GM19463 (cell line): ENCODE measurements at regions not wholly inside any gene's neighbourhood (a gene's known extent, or its start where the extent isn't known, plus 50 kb on each side); places are given as distances from the start of the nearest gene placed in this dataset.
"Not testable (repeated sequence)": the region's sequence is repeated elsewhere in the genome, so short reads cannot be mapped to it uniquely, and the experiment has no call there.

Experiments
- ATAC-seq: cut with Tn5 transposase; IDR thresholded peaks from one replicate; pipeline ENCODE4 v1.9.1; 2021; ENCODE audit warnings: mild to moderate bottlenecking, moderate library complexity; ENCODE audit not compliant: unreplicated experiment

GRCh38 chr3:144431134-144431533, 459.5 kb downstream of the DIPK2A start:
- peak; percentile 40 for ATAC-seq

GRCh38 chr3:144433006-144433405, 461.4 kb downstream of the DIPK2A start:
- ATAC-seq, result peak; percentile 18

- ATAC-seq, result peak; percentile 70
Measured at GRCh38 chr3:144437989-144438388, 466.4 kb downstream of the DIPK2A start.

GRCh38 chr3:144444061-144444460, 472.4 kb downstream of the DIPK2A start:
- ATAC-seq, result no peak

GRCh38 chr3:144444546-144444945, 472.9 kb downstream of the DIPK2A start:
- ATAC-seq, result no peak

- ATAC-seq, result no peak
Measured at GRCh38 chr3:144455841-144456440, 484.3 kb downstream of the DIPK2A start.

- ATAC-seq, result no peak
Measured at GRCh38 chr3:144457758-144458157, 486.1 kb downstream of the DIPK2A start.

GRCh38 chr3:144458283-144458682, 486.7 kb downstream of the DIPK2A start:
- no peak for ATAC-seq

GRCh38 chr3:144462337-144462736, 490.7 kb downstream of the DIPK2A start:
- ATAC-seq, result no peak

GRCh38 chr3:144463911-144464310, 492.3 kb downstream of the DIPK2A start:
- ATAC-seq, result no peak

- ATAC-seq, result no peak
Measured at GRCh38 chr3:144466114-144466513, 494.5 kb downstream of the DIPK2A start.

- ATAC-seq, result no peak
Measured at GRCh38 chr3:144466540-144466939, 494.9 kb downstream of the DIPK2A start.

- no peak for ATAC-seq
Measured at GRCh38 chr3:144470666-144471065, 499.0 kb downstream of the DIPK2A start.

GRCh38 chr3:144477593-144477992, 506.0 kb downstream of the DIPK2A start:
- no peak for ATAC-seq

GRCh38 chr3:144480416-144480919, 508.8 kb downstream of the DIPK2A start:
- ATAC-seq, result no peak

GRCh38 chr3:144482876-144483275, 511.3 kb downstream of the DIPK2A start:
- no peak for ATAC-seq

GRCh38 chr3:144487011-144487410, 515.4 kb downstream of the DIPK2A start:
- ATAC-seq, result no peak

GRCh38 chr3:144488927-144489326, 517.3 kb downstream of the DIPK2A start:
- ATAC-seq, result no peak

GRCh38 chr3:144491333-144491732, 519.7 kb downstream of the DIPK2A start:
- no peak for ATAC-seq

- not testable (repeated sequence) for ATAC-seq
Measured at GRCh38 chr3:144494651-144495050, 523.0 kb downstream of the DIPK2A start.

- no peak for ATAC-seq
Measured at GRCh38 chr3:144496141-144496835, 524.7 kb downstream of the DIPK2A start.

GRCh38 chr3:144497452-144497851, 525.8 kb downstream of the DIPK2A start:
- no peak for ATAC-seq
